Mesothelial cell of epicardium (in vitro differentiated cells): ENCODE measurements at regions not wholly inside any gene's neighbourhood (a gene's known extent, or its start where the extent isn't known, plus 50 kb on each side); places are given as distances from the start of the nearest gene placed in this dataset.

Source experiments
- DNase-seq, 2 experiments: peaks; one replicate each; pipeline ENCODE4 v3.0.0; 2021; ENCODE audit warnings: low spot score in 2 of 2; ENCODE audit not compliant: unreplicated experiment in 2 of 2
- H3K27ac Mint-ChIP-seq: 2 replicates; pipeline ENCODE4 v1.8.0; 2021; ENCODE audit warnings: mixed read lengths
- H3K27me3 Mint-ChIP-seq: 2 replicates; pipeline ENCODE4 v1.8.0; 2021; ENCODE audit warnings: low read depth, mixed read lengths
- H3K36me3 Mint-ChIP-seq: 2 replicates; pipeline ENCODE4 v1.8.0; 2021; ENCODE audit warnings: mixed read lengths
- H3K4me1 Mint-ChIP-seq: 2 replicates; pipeline ENCODE4 v1.8.0; 2021; ENCODE audit warnings: mixed read lengths
- H3K4me3 Mint-ChIP-seq: 2 replicates; pipeline ENCODE4 v1.8.0; 2021; ENCODE audit warnings: mild to moderate bottlenecking, moderate library complexity, mixed read lengths
- H3K9me3 Mint-ChIP-seq: 2 replicates; pipeline ENCODE4 v1.8.0; 2021; ENCODE audit warnings: mixed read lengths
- CTCF ChIP-seq: fragments of 200-600 bp; sonication (generic); IDR thresholded peaks from one replicate; pipeline ENCODE4 v1.5.0; 2021; ENCODE audit warnings: antibody characterized with exemption; ENCODE audit not compliant: unreplicated experiment

DNA sequence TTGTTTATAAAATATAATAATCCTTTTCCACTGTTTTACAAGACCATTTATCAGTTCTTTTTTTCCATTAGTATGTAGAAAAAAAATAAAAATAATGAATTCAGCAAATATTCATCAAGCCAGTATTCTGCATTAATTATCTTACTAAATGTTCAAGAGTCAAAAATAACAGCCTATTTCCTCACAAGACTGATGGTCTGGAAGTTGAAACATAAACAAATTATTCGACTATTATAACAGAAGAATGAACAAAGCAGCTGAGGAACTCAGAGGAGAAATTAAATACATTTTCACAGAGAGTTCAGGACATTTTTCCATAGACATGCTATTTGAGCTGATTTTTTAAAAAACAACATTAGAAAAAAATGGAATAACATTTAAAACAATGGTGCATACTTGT, 2594.8 kb downstream of the ARAP2 start:
- TF ChIP-seq CTCF: no peak

DNA sequence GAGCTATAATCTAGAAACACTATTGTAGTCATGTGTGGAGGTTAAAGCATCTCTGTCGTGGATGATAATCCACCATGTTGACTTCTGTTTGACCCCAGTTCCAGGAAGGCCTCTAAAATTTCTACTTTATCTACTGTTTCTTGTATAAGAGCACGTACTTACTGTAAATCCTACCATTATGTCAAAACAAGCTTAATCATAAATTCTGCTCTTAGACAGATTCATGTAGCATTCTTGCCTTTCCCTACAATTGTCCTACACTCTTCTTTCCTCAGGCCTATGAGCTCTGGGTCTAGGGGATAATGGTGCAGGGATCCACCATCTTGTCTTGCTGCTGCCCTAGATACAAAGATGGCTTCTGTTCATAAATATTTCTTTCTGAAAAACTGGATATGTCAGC, 2594.3 kb downstream of the ARAP2 start:
- Mint-ChIP-seq H3K27me3 (no peaks in the 10 kb centered on the region), H3K4me1 (peaks cover 9% of the 10 kb centered on the region), H3K4me3 (no peak overlapping the region), H3K36me3 (peaks cover 3% of the 10 kb centered on the region), H3K9me3 (peaks cover 14% of the 10 kb centered on the region), H3K27ac (peak overlapping the region; percentile 74)
- no peak for DNase-seq
- no peak for TF ChIP-seq CTCF

More for the DNA sequence above, 2594.8 kb downstream of the ARAP2 start:
- H3K4me3 Mint-ChIP-seq: no peak overlapping the region
- H3K27ac Mint-ChIP-seq: peak overlapping the region; percentile 55
- no peak for DNase-seq
- H3K9me3 Mint-ChIP-seq: peaks cover 14% of the 10 kb centered on the region
- H3K27me3 Mint-ChIP-seq: no peaks in the 10 kb centered on the region
- H3K36me3 Mint-ChIP-seq: peaks cover 3% of the 10 kb centered on the region
- peaks cover 9% of the 10 kb centered on the region for H3K4me1 Mint-ChIP-seq

GRCh38 chr4:33658971-33659370, 2585.3 kb downstream of the ARAP2 start:
- peak overlapping the region; percentile 18 for H3K27ac Mint-ChIP-seq
- peaks cover 25% of the 10 kb centered on the region for H3K9me3 Mint-ChIP-seq
- no peak for TF ChIP-seq CTCF
- H3K36me3 Mint-ChIP-seq: peaks cover 6% of the 10 kb centered on the region
- peaks cover 8% of the 10 kb centered on the region for H3K4me1 Mint-ChIP-seq
- DNase-seq: no peak
- H3K4me3 Mint-ChIP-seq: no peak overlapping the region
- H3K27me3 Mint-ChIP-seq: no peaks in the 10 kb centered on the region

- DNase-seq: no peak
- TF ChIP-seq CTCF: no peak
- no peak overlapping the region for H3K4me3 Mint-ChIP-seq
- H3K4me1 Mint-ChIP-seq: peaks cover 8% of the 10 kb centered on the region
- no peak overlapping the region for H3K27ac Mint-ChIP-seq
- H3K9me3 Mint-ChIP-seq: peaks cover 44% of the 10 kb centered on the region
- no peaks in the 10 kb centered on the region for H3K27me3 Mint-ChIP-seq
- H3K36me3 Mint-ChIP-seq: peaks cover 7% of the 10 kb centered on the region
These were observed 2582.7 kb downstream of the ARAP2 start for GRCh38 chr4:33661636-33662035.

GRCh38 chr4:33685939-33686338, 2558.4 kb downstream of the ARAP2 start:
- no peak for TF ChIP-seq CTCF
- Mint-ChIP-seq H3K27me3 (no peaks in the 10 kb centered on the region), H3K4me1 (no peaks in the 10 kb centered on the region), H3K9me3 (peaks cover 31% of the 10 kb centered on the region), H3K4me3 (no peak overlapping the region), H3K27ac (no peak overlapping the region), H3K36me3 (peaks cover 4% of the 10 kb centered on the region)
- DNase-seq: no peak

DNA sequence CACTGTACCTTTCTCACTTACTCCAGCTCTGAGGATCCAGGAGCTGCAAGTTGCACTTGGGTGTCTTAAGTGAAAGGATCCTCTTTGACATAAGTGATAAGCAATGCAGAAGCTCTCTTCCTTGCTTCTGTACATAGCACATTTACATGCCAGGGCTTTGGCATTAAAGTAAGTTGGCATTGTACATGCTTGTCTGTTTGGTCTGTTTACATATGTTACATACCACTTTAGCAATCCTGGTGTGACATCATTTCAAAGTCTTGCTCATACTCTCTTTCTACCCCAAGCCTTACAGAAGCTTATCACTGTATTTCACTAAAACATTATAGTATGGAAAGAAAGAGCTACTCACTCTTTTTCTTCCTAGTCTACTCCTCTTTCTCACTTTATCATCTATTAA, 2548.3 kb downstream of the ARAP2 start:
- Mint-ChIP-seq H3K36me3 (peaks cover 5% of the 10 kb centered on the region), H3K27me3 (no peaks in the 10 kb centered on the region), H3K9me3 (peaks cover 30% of the 10 kb centered on the region), H3K4me3 (no peak overlapping the region), H3K27ac (peak overlapping the region; percentile 44), H3K4me1 (peaks cover 13% of the 10 kb centered on the region)
- no peak for TF ChIP-seq CTCF
- DNase-seq: no peak
